CD8-positive, alpha-beta memory T cell (primary cell): ENCODE measurements at regions not wholly inside any gene's neighbourhood (a gene's known extent, or its start where the extent isn't known, plus 50 kb on each side); places are given as distances from the start of the nearest gene placed in this dataset.
"Not testable (repeated sequence)": the region's sequence is repeated elsewhere in the genome, so short reads cannot be mapped to it uniquely, and the experiment has no call there.

ENCODE experiments used
- CTCF ChIA-PET: fragments of 350-600 bp; sonication (Branson Sonifier 250); formaldehyde crosslinking; loops from one replicate; lab custom pipeline; 2021; ENCODE audit warnings: antibody characterized with exemption; lab: Charles Lee
- POLR2A ChIA-PET: fragments of 350-600 bp; sonication (Branson Sonifier 250); formaldehyde crosslinking; loops from one replicate; lab custom pipeline; 2021; ENCODE audit warnings: antibody characterized with exemption; lab: Charles Lee
- DNase-seq, 5 donors: peaks; one replicate each; pipeline versions ENCODE4 v3.0.0 to v3.0.0-alpha.2; 2020 to 2022; ENCODE audit warnings: mixed read lengths in 1 of 5
- H3K27ac ChIP-seq: one replicate; pipeline ENCODE4 v1.7.0; 2013; ENCODE audit warnings: low read depth, mild to moderate bottlenecking, low read length, moderate library complexity
- H3K27me3 ChIP-seq: 2 replicates; pipeline ENCODE4 v1.7.0; 2013; ENCODE audit warnings: low read length, mild to moderate bottlenecking; ENCODE audit not compliant: insufficient read depth, poor library complexity, severe bottlenecking
- H3K36me3 ChIP-seq: 2 replicates; pipeline ENCODE4 v1.7.0; 2013; ENCODE audit warnings: mild to moderate bottlenecking, low read length, moderate library complexity; ENCODE audit not compliant: insufficient read depth
- H3K4me1 ChIP-seq: 2 replicates; pipeline ENCODE4 v1.7.0; 2013; ENCODE audit warnings: mild to moderate bottlenecking, low read length, moderate library complexity; ENCODE audit not compliant: insufficient read depth
- H3K4me3 ChIP-seq: 2 replicates; pipeline ENCODE4 v1.7.0; 2013; ENCODE audit warnings: mild to moderate bottlenecking, low read length
- H3K9me3 ChIP-seq: 2 replicates; pipeline ENCODE4 v1.7.0; 2013; ENCODE audit warnings: mild to moderate bottlenecking, low read length
- H3K27ac Mint-ChIP-seq, 8 donors: one replicate each; pipeline ENCODE4 v1.8.0; 2020 to 2021; ENCODE audit warnings: mixed read lengths in 8 of 8, mild to moderate bottlenecking in 6 of 8, inconsistent platforms in 3 of 8, moderate library complexity in 3 of 8
- H3K27me3 Mint-ChIP-seq, 2 donors: one replicate each; pipeline ENCODE4 v1.8.0; 2020 to 2021; ENCODE audit warnings: mixed read lengths in 2 of 2, mild to moderate bottlenecking in 1 of 2, moderate library complexity in 1 of 2
- H3K36me3 Mint-ChIP-seq, 3 donors: one replicate each; pipeline ENCODE4 v1.8.0; 2020 to 2021; ENCODE audit warnings: mixed read lengths in 3 of 3, inconsistent platforms in 1 of 3, mild to moderate bottlenecking in 1 of 3
- H3K4me1 Mint-ChIP-seq, 3 donors: one replicate each; pipeline ENCODE4 v1.8.0; 2020 to 2021; ENCODE audit warnings: mixed read lengths in 3 of 3, inconsistent platforms in 1 of 3, mild to moderate bottlenecking in 1 of 3
- H3K4me3 Mint-ChIP-seq, 7 donors: one replicate each; pipeline ENCODE4 v1.8.0; 2020 to 2021; ENCODE audit warnings: mixed read lengths in 7 of 7, mild to moderate bottlenecking in 6 of 7, moderate library complexity in 4 of 7, inconsistent platforms in 2 of 7
- H3K9me3 Mint-ChIP-seq, 5 donors: one replicate each; pipeline ENCODE4 v1.8.0; 2020 to 2022; ENCODE audit warnings: mixed read lengths in 5 of 5, mild to moderate bottlenecking in 3 of 5, moderate library complexity in 2 of 5, inconsistent platforms in 1 of 5

- H3K36me3 ChIP-seq, H3K9me3 ChIP-seq, H3K4me1 ChIP-seq, CTCF ChIA-PET, H3K9me3 Mint-ChIP-seq, H3K27me3 Mint-ChIP-seq, POLR2A ChIA-PET, H3K4me1 Mint-ChIP-seq, H3K36me3 Mint-ChIP-seq, H3K4me3 ChIP-seq, H3K27me3 ChIP-seq, H3K4me3 Mint-ChIP-seq, H3K27ac ChIP-seq, H3K27ac Mint-ChIP-seq, DNase-seq: not testable (repeated sequence)
Measured at GRCh38 chrX:9410889-9411288, 54.0 kb upstream of the TBL1X start.

- CTCF ChIA-PET, H3K4me3 ChIP-seq, H3K27me3 ChIP-seq, H3K4me1 Mint-ChIP-seq, H3K36me3 Mint-ChIP-seq, H3K4me1 ChIP-seq, H3K27me3 Mint-ChIP-seq, H3K9me3 ChIP-seq, H3K27ac Mint-ChIP-seq, DNase-seq, H3K27ac ChIP-seq, H3K4me3 Mint-ChIP-seq, H3K36me3 ChIP-seq, H3K9me3 Mint-ChIP-seq, POLR2A ChIA-PET: not testable (repeated sequence)
Measured at GRCh38 chrX:9411682-9412081, 53.2 kb upstream of the TBL1X start.

GRCh38 chrX:9414416-9414815, 50.4 kb upstream of the TBL1X start:
- H3K9me3 Mint-ChIP-seq: no peaks in the 10 kb centered on the region
- ChIA-PET CTCF (no interaction called here), POLR2A (no interaction called here)
- no peak overlapping the region for H3K27ac ChIP-seq
- H3K4me3 ChIP-seq: no peak overlapping the region
- H3K36me3 ChIP-seq: no peaks in the 10 kb centered on the region
- no peaks in the 10 kb centered on the region for H3K36me3 Mint-ChIP-seq
- no peaks in the 10 kb centered on the region for H3K27me3 Mint-ChIP-seq
- H3K4me1 Mint-ChIP-seq: no peaks in the 10 kb centered on the region
- no peaks in the 10 kb centered on the region for H3K9me3 ChIP-seq
- H3K27me3 ChIP-seq: no peaks in the 10 kb centered on the region
- DNase-seq: no peak
- H3K4me3 Mint-ChIP-seq: no peak overlapping the region
- H3K4me1 ChIP-seq: no peaks in the 10 kb centered on the region
- H3K27ac Mint-ChIP-seq: no peak overlapping the region
